ENCODE measurements at regions not wholly inside any gene's neighbourhood (a gene's known extent, or its start where the extent isn't known, plus 50 kb on each side); places are given as distances from the start of the nearest gene placed in this dataset.

DNA sequence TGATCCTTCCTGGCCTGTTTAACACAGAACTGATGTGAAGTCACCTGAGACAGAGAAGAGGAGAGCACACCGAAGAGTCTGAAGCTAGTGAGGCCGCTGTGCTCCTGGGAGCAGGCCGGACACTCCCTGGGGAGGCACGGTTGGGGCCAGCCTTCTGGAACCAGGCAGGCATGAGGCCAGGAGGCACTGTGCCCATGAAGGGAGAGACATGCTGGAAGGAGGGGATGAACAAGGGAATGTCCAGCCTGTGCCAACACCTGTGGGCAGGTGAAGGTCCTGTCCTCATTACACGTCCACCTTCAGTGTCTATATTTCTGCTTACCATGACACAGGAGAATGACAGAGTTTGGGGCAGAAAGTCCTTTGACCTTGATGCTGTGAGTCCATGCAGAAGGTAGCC lies 183.8 kb upstream of the S1PR3 start:
- TF ChIP-seq, protein P1, sequence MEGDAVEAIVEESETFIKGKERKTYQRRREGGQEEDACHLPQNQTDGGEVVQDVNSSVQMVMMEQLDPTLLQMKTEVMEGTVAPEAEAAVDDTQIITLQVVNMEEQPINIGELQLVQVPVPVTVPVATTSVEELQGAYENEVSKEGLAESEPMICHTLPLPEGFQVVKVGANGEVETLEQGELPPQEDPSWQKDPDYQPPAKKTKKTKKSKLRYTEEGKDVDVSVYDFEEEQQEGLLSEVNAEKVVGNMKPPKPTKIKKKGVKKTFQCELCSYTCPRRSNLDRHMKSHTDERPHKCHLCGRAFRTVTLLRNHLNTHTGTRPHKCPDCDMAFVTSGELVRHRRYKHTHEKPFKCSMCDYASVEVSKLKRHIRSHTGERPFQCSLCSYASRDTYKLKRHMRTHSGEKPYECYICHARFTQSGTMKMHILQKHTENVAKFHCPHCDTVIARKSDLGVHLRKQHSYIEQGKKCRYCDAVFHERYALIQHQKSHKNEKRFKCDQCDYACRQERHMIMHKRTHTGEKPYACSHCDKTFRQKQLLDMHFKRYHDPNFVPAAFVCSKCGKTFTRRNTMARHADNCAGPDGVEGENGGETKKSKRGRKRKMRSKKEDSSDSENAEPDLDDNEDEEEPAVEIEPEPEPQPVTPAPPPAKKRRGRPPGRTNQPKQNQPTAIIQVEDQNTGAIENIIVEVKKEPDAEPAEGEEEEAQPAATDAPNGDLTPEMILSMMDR (IDR thresholded peaks at IDR 0.05), result no peak
- TF ChIP-seq POLR2AphosphoS5 (IDR thresholded peaks at IDR 0.05) (no peak), POLR2A (IDR thresholded peaks at IDR 0.05) (no peak)

Data from gastroesophageal sphincter (tissue), 3 donors.